Thymus (tissue), 11 donors: ENCODE measurements at regions not wholly inside any gene's neighbourhood (a gene's known extent, or its start where the extent isn't known, plus 50 kb on each side); places are given as distances from the start of the nearest gene placed in this dataset.

Experiments used
- DNase-seq, 9 donors: peaks; one replicate each; pipeline ENCODE4 v3.0.0-alpha.2; 2013; ENCODE audit warnings: low spot score in 9 of 9, low read depth in 6 of 9, missing footprints in 1 of 9
- H3K27ac ChIP-seq, 2 donors: one replicate each; pipeline ENCODE4 v1.5.1; 2013; ENCODE audit warnings: control low read depth in 1 of 2, low read depth in 1 of 2, low read length in 1 of 2, mild to moderate bottlenecking in 1 of 2, moderate library complexity in 1 of 2
- H3K27me3 ChIP-seq, 2 donors: one replicate each; pipeline ENCODE4 v1.5.1; 2013; ENCODE audit warnings: low read length in 1 of 2; ENCODE audit not compliant: control insufficient read depth in 2 of 2, insufficient read depth in 1 of 2
- H3K36me3 ChIP-seq, 2 donors: one replicate each; pipeline ENCODE4 v1.5.1; 2013; ENCODE audit warnings: low read length in 1 of 2, mild to moderate bottlenecking in 1 of 2, moderate library complexity in 1 of 2; ENCODE audit not compliant: control insufficient read depth in 2 of 2, insufficient read depth in 2 of 2
- H3K4me1 ChIP-seq, 2 donors: one replicate each; pipeline ENCODE4 v1.5.1; 2013; ENCODE audit warnings: low read length in 2 of 2; ENCODE audit not compliant: control insufficient read depth in 2 of 2, insufficient read depth in 2 of 2
- H3K4me3 ChIP-seq, 2 donors: one replicate each; pipeline ENCODE4 v1.5.1; 2013; ENCODE audit warnings: low read length in 2 of 2, control low read depth in 1 of 2, mild to moderate bottlenecking in 1 of 2
- H3K9me3 ChIP-seq, 2 donors: one replicate each; pipeline ENCODE4 v1.5.1; 2013; ENCODE audit warnings: low read length in 1 of 2, mild to moderate bottlenecking in 1 of 2; ENCODE audit not compliant: control insufficient read depth in 2 of 2, insufficient read depth in 1 of 2
- WGBS: extraction: QIAGEN DNeasy Blood & Tissue Kit; methylation state at CpG from one replicate; pipeline ENCODE4 v1.1.7; 2013; 5-methylcytosine and 5-hydroxymethylcytosine counted together
- donor health status: healthy.

DNA sequence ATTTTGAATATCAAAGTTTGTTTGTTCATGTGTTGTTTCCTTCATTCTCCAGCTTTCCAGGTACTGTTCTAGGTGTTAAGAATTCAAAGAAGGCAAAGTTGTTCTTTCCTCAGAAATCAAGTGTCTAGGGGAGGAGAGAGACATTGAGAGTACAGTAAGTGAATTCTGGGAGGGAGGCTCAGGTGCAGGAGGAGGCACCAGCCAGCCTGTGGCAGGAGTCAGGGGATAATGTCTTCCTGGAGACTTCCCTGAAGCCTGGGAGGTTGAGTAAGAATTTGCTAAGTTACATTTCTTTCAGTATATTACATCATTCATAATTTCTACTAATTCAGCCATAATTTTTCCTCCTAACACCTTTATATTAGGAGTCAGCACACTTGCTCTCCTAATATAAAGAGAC, 462.1 kb downstream of the TDRD15 start:
- DNase-seq = no peak
- no peaks in the 10 kb centered on the region for H3K36me3 ChIP-seq
- no peaks in the 10 kb centered on the region for H3K4me1 ChIP-seq
- H3K4me3 ChIP-seq = no peak overlapping the region
- no peaks in the 10 kb centered on the region for H3K9me3 ChIP-seq
- H3K27ac ChIP-seq = no peak overlapping the region
- H3K27me3 ChIP-seq = no peaks in the 10 kb centered on the region

DNA sequence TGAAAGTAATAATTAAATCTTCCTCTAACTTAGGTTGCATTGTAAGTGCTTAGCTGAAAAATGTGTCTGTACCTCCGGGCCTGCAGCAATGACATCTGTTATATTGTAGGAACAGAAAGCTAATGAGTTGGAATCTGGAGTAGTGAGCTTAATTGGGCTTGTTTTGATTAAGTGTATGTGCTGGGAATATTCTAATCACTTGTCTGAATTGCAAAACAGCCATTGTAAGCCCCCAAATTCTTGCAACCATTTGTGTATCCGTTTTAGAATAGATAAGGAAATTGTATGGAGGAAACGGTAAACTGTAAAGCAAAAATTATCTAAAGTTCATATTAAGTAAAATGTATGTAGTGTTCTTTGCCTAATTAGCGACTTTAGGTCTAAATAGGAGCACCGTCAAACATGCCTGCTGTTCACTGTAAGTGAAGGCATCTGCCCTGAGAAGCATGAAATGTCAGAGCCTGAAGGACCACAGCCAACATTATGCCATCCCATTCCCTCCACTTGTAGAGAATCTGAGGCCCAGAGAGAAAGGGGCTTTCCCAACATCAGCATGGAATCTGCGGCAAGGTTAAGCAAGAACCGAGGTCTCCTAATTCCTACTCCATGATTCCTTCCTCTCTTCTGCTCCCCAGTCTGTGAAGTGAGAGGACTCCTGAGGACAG, 466.4 kb downstream of the TDRD15 start:
- Histone ChIP-seq H3K4me1 (no peaks in the 10 kb centered on the region), H3K4me3 (no peak overlapping the region), H3K36me3 (no peaks in the 10 kb centered on the region), H3K27ac (no peak overlapping the region), H3K9me3 (peaks cover 0 to 3% of the 10 kb centered on the region in 2 donors), H3K27me3 (no peaks in the 10 kb centered on the region)
- DNase-seq = no peak
- WGBS = 80% methylated on average over 7 of the region's 7 CpGs

- H3K27ac ChIP-seq = no peak overlapping the region
- no peaks in the 10 kb centered on the region for H3K36me3 ChIP-seq
- no peak for DNase-seq
- H3K4me1 ChIP-seq = no peaks in the 10 kb centered on the region
- peaks cover 0 to 3% of the 10 kb centered on the region in 2 donors for H3K9me3 ChIP-seq
- no peaks in the 10 kb centered on the region for H3K27me3 ChIP-seq
- 86% methylated on average over 1 of the region's 1 CpG for WGBS
- H3K4me3 ChIP-seq = no peak overlapping the region
Observed at GRCh38 chr2:21591926-21592325, 468.2 kb downstream of the TDRD15 start.

DNA sequence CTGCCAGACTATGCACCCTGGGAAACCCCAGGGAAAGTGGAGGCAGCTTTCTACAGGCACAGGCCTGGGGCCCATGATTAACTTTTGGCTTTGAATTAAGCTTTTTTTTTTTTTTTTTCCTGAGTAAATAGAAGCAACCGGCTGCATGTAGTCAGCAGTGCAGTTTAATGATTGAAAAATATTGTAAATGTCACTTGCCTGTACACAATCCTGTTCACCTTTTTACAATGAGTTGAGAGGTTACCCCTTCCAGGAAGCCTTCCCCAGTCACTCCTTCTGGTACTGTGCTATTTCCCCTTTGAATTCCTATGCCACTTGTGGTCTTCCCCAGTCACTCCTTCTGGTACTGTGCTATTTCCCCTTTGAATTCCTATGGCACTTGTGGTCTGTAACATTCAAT, 475.6 kb downstream of the TDRD15 start:
- Histone ChIP-seq H3K36me3 (no peaks in the 10 kb centered on the region), H3K9me3 (peaks cover 0 to 3% of the 10 kb centered on the region in 2 donors), H3K4me3 (no peak overlapping the region), H3K4me1 (no peaks in the 10 kb centered on the region), H3K27ac (no peak overlapping the region), H3K27me3 (no peaks in the 10 kb centered on the region)
- 77% methylated on average over 1 of the region's 1 CpG for WGBS
- DNase-seq = no peak

DNA sequence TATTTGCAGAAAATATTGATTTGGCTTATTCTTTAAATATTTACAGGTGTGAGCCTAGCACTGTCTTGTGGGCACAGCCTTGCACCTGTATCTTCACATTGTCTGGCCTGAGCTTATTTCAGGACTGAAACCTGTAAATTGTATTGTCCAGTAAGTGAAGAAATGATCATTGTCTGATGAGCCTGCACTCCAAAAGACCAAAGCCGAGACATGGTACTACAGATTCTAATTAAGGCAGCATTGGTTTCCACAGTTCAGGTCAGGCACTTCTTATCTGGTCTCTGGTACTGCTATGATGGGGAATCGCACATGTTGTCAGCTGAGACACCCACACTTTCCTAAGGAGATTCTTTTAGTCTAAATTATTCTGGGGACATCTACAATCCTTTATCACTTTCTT, 479.0 kb downstream of the TDRD15 start:
- no peaks in the 10 kb centered on the region for H3K27me3 ChIP-seq
- H3K27ac ChIP-seq = no peak overlapping the region
- H3K4me3 ChIP-seq = no peak overlapping the region
- no peaks in the 10 kb centered on the region for H3K4me1 ChIP-seq
- no peaks in the 10 kb centered on the region for H3K9me3 ChIP-seq
- 94% methylated on average over 2 of the region's 2 CpGs for WGBS
- no peak for DNase-seq
- no peaks in the 10 kb centered on the region for H3K36me3 ChIP-seq

DNA sequence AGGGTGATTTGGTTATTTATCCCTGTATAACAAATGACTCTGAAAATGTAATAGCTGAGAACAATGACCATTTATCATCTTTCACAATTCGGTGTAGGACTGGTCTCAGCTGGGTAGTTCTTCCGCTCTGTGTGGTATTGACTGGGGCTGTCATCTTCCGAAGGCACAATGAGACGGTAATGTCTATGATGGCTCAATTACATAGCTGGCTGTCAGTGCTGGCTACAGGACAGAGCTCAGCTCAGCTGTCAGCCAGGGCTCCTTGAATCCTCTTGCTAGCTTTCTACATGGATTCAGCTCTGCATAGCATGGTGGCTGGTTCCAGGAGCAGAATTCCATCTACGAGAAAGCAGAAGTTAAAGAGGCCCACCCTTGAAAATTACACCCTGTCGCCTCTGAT, 483.8 kb downstream of the TDRD15 start:
- 84% methylated on average over 6 of the region's 6 CpGs for WGBS
- H3K36me3 ChIP-seq = no peaks in the 10 kb centered on the region
- H3K27ac ChIP-seq = no peak overlapping the region
- no peaks in the 10 kb centered on the region for H3K4me1 ChIP-seq
- H3K4me3 ChIP-seq = no peak overlapping the region
- no peak for DNase-seq
- H3K9me3 ChIP-seq = no peaks in the 10 kb centered on the region
- H3K27me3 ChIP-seq = no peaks in the 10 kb centered on the region

DNA sequence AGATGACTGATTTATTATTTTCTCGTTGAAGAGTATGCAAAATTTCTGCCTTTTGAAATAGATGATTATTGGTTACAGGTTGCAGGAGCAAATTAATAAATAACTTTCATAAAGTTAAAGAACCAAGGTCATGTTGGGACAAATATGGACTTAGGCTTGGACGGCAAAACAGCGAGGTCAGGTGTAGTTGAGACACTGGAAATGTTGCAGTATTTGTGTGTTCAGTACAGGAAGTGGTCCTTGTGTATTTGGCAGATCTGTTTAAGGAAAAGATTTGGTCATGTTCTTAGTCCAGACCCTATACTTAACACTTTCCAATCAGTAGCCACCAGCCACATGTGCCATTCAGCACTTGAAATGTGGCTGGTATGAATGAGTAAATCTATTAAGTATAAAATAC, 486.5 kb downstream of the TDRD15 start:
- Histone ChIP-seq H3K9me3 (no peaks in the 10 kb centered on the region), H3K27me3 (no peaks in the 10 kb centered on the region), H3K27ac (no peak overlapping the region), H3K4me3 (no peak overlapping the region), H3K36me3 (no peaks in the 10 kb centered on the region), H3K4me1 (no peaks in the 10 kb centered on the region)
- no peak for DNase-seq
- WGBS = 86% methylated on average over 3 of the region's 3 CpGs

- Histone ChIP-seq H3K36me3 (no peaks in the 10 kb centered on the region), H3K27me3 (no peaks in the 10 kb centered on the region), H3K9me3 (peaks cover 0 to 4% of the 10 kb centered on the region in 2 donors), H3K27ac (no peak overlapping the region), H3K4me1 (no peaks in the 10 kb centered on the region), H3K4me3 (no peak overlapping the region)
- WGBS = 76% methylated on average over 5 of the region's 5 CpGs
- no peak for DNase-seq
Observed at GRCh38 chr2:21617885-21618434, 494.2 kb downstream of the TDRD15 start.

DNA sequence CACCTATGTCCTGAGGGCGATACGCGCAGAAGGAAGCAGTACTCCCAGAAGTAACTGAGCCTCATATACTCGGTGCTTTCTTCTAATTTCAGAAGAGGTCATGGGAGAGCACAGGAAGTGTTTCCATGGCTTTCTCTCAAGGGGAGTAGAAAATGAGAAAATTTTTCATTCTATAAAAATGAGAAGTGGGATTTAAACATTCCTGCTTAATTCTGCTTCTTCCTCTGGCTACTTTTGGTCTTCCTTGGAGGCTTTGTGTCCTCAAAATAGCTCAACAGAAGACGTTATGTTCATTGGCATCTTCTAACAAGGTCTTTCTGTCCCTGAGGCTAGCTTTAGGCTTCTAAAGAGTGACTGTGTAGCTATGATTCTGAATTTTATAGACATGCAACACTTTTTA, 497.0 kb downstream of the TDRD15 start:
- Histone ChIP-seq H3K36me3 (no peaks in the 10 kb centered on the region), H3K9me3 (peaks cover 0 to 4% of the 10 kb centered on the region in 2 donors), H3K4me3 (no peak overlapping the region), H3K4me1 (no peaks in the 10 kb centered on the region), H3K27me3 (no peaks in the 10 kb centered on the region), H3K27ac (no peak overlapping the region)
- 78% methylated on average over 5 of the region's 5 CpGs for WGBS
- no peak for DNase-seq
